HEK293 (cell line): ENCODE measurements at regions not wholly inside any gene's neighbourhood (a gene's known extent, or its start where the extent isn't known, plus 50 kb on each side); places are given as distances from the start of the nearest gene placed in this dataset.

Source experiments
- CTCF ChIA-PET: fragments of 350-600 bp; formaldehyde crosslinking; extraction: SDS; loops from one replicate; lab custom pipeline; 2021; ENCODE audit warnings: antibody characterized with exemption; lab: Yijun Ruan, JAX
- POLR2A ChIA-PET: fragments of 300-600 bp; formaldehyde crosslinking; extraction: SDS; loops from one replicate; lab custom pipeline; 2020; ENCODE audit warnings: antibody characterized with exemption, inconsistent platforms; lab: Yijun Ruan, JAX
- H3K27ac ChIP-seq: fragments of 200-500 bp; sonication (Bioruptor generic); 2 replicates; pipeline ENCODE4 v1.5.1; 2014; ENCODE audit warnings: low read depth, low read length, control low read depth, inconsistent platforms; ENCODE audit errors: extremely low read depth
- H3K36me3 ChIP-seq, 2 experiments: fragments of 200-500 bp in 1 of 2; sonication (Bioruptor generic) in 1 of 2; 1 replicate in 1 of 2; 2 replicates in 1 of 2; pipeline ENCODE4 v1.5.1; 2014 to 2017; ENCODE audit warnings: inconsistent platforms in 2 of 2, low read length in 2 of 2; ENCODE audit not compliant: control insufficient read depth in 2 of 2, insufficient read depth in 1 of 2
- H3K4me1 ChIP-seq: fragments of 200-500 bp; sonication (Bioruptor generic); 2 replicates; pipeline ENCODE4 v1.5.1; 2014; ENCODE audit warnings: mild to moderate bottlenecking, low read length, inconsistent platforms; ENCODE audit not compliant: control insufficient read depth, insufficient read depth
- H3K4me3 ChIP-seq: 2 replicates; pipeline ENCODE4 v1.5.1; 2011; ENCODE audit warnings: low read depth, mild to moderate bottlenecking, control low read depth, low read length, moderate library complexity
- H3K9me3 ChIP-seq: fragments of 200-500 bp; sonication (Bioruptor generic); 2 replicates; pipeline ENCODE4 v1.5.1; 2014; ENCODE audit warnings: low read depth, low read length, inconsistent platforms; ENCODE audit not compliant: control insufficient read depth, insufficient read depth
- GLI2 ChIP-seq: fragments of 450-650 bp; formaldehyde crosslinking; IDR thresholded peaks from 2 replicates; pipeline ENCODE4; 2017; ENCODE audit warnings: missing biosample characterization, missing genetic modification characterization, low read depth, borderline replicate concordance
- GLIS1 ChIP-seq: fragments of 450-650 bp; formaldehyde crosslinking; IDR thresholded peaks from 2 replicates; pipeline ENCODE4 v1.5.1; 2016; ENCODE audit warnings: missing biosample characterization, missing genetic modification characterization
- GLIS2 ChIP-seq: fragments of 450-650 bp; formaldehyde crosslinking; IDR thresholded peaks from 2 replicates; pipeline ENCODE4 v1.5.1; 2016; ENCODE audit warnings: missing biosample characterization, missing genetic modification characterization
- IKZF3 ChIP-seq: fragments of 450-650 bp; IDR thresholded peaks from 2 replicates; pipeline ENCODE4 v1.5.0; 2018; ENCODE audit warnings: missing biosample characterization, mild to moderate bottlenecking, missing genetic modification characterization, moderate library complexity
- PBX3 ChIP-seq: sonication (generic); formaldehyde crosslinking; IDR thresholded peaks from 2 replicates; pipeline ENCODE4 v1.8.1; 2022; ENCODE audit warnings: mild to moderate bottlenecking, moderate library complexity, missing genetic modification reagents
- REPIN1 ChIP-seq: fragments of 450-650 bp; formaldehyde crosslinking; IDR thresholded peaks from 2 replicates; pipeline ENCODE4 v1.5.1; 2017; ENCODE audit warnings: missing biosample characterization, missing genetic modification characterization, low read depth
- SETDB1 ChIP-seq: IDR thresholded peaks from one replicate; pipeline ENCODE4 v1.6.1; 2017; ENCODE audit warnings: mild to moderate bottlenecking, low read length, moderate library complexity, mixed read lengths; ENCODE audit not compliant: insufficient read length
- ZBTB26 ChIP-seq: fragments of 450-650 bp; formaldehyde crosslinking; optimal IDR thresholded peaks from 2 replicates; pipeline ENCODE3; 2016; ENCODE audit warnings: missing biosample characterization, mild to moderate bottlenecking, missing genetic modification characterization
- ZBTB7A ChIP-seq: fragments of 450-650 bp; formaldehyde crosslinking; IDR thresholded peaks from 2 replicates; pipeline ENCODE4 v1.5.1; 2016; ENCODE audit warnings: low read depth, missing biosample characterization, missing genetic modification characterization
- ZFP37 ChIP-seq: fragments of 450-650 bp; formaldehyde crosslinking; IDR thresholded peaks from 2 replicates; pipeline ENCODE4 v1.5.1; 2016; ENCODE audit warnings: missing biosample characterization, missing genetic modification characterization
- ZNF133 ChIP-seq: fragments of 450-650 bp; formaldehyde crosslinking; IDR thresholded peaks from 2 replicates; pipeline ENCODE4 v1.5.1; 2016; ENCODE audit warnings: missing biosample characterization, missing genetic modification characterization
- ZNF140 ChIP-seq: fragments of 450-650 bp; formaldehyde crosslinking; IDR thresholded peaks from 2 replicates; pipeline ENCODE4 v1.5.1; 2016; ENCODE audit warnings: missing biosample characterization, missing genetic modification characterization
- ZNF248 ChIP-seq: fragments of 450-650 bp; formaldehyde crosslinking; IDR thresholded peaks from 2 replicates; pipeline ENCODE4 v1.5.1; 2017; ENCODE audit warnings: missing biosample characterization, missing genetic modification characterization
- ZNF274 ChIP-seq, 2 experiments: fragments of 200-500 bp in 1 of 2; fragments of 450-650 bp in 1 of 2; sonication (Bioruptor generic) in 1 of 2; formaldehyde crosslinking in 1 of 2; IDR thresholded peaks; 2 replicates each; pipeline versions ENCODE4 v1.5.1 to v1.6.1; 2014 to 2016; ENCODE audit warnings: borderline replicate concordance in 1 of 2, inconsistent platforms in 1 of 2, low read length in 1 of 2, missing biosample characterization in 1 of 2, missing genetic modification characterization in 1 of 2
- ZNF404 ChIP-seq: fragments of 450-650 bp; formaldehyde crosslinking; IDR thresholded peaks from 2 replicates; pipeline ENCODE4 v1.5.1; 2017; ENCODE audit warnings: missing biosample characterization, missing genetic modification characterization
- ZNF416 ChIP-seq: fragments of 450-650 bp; formaldehyde crosslinking; IDR thresholded peaks from 2 replicates; pipeline ENCODE4 v1.5.1; 2016; ENCODE audit warnings: missing biosample characterization, missing genetic modification characterization
- ZNF426 ChIP-seq: fragments of 450-650 bp; formaldehyde crosslinking; IDR thresholded peaks from 2 replicates; pipeline ENCODE4 v1.5.1; 2017; ENCODE audit warnings: missing biosample characterization, missing genetic modification characterization, mild to moderate bottlenecking, inconsistent platforms, moderate library complexity
- ZNF501 ChIP-seq: fragments of 450-650 bp; formaldehyde crosslinking; IDR thresholded peaks from 2 replicates; pipeline ENCODE4 v1.5.1; 2016; ENCODE audit warnings: missing biosample characterization, missing genetic modification characterization
- ZNF530 ChIP-seq: fragments of 450-650 bp; formaldehyde crosslinking; IDR thresholded peaks from 2 replicates; pipeline ENCODE4 v1.5.1; 2016; ENCODE audit warnings: low read depth, missing biosample characterization, missing genetic modification characterization
- ZNF585B ChIP-seq: fragments of 450-650 bp; formaldehyde crosslinking; IDR thresholded peaks from 2 replicates; pipeline ENCODE4 v1.5.1; 2016; ENCODE audit warnings: missing biosample characterization, missing genetic modification characterization
- ZNF624 ChIP-seq: fragments of 450-650 bp; formaldehyde crosslinking; IDR thresholded peaks from 2 replicates; pipeline ENCODE4 v1.5.1; 2017; ENCODE audit warnings: missing biosample characterization, missing genetic modification characterization
- ZNF670 ChIP-seq: fragments of 450-650 bp; formaldehyde crosslinking; IDR thresholded peaks from 2 replicates; pipeline ENCODE4 v1.5.1; 2016; ENCODE audit warnings: missing biosample characterization, missing genetic modification characterization, low read depth
- TF ChIP-seq, protein P1 (sequence below): fragments of 450-650 bp; formaldehyde crosslinking; IDR thresholded peaks from 2 replicates; pipeline ENCODE4 v1.5.1; 2016; ENCODE audit warnings: missing biosample characterization, missing genetic modification characterization
- TF ChIP-seq, protein P2 (sequence below): fragments of 450-650 bp; formaldehyde crosslinking; IDR thresholded peaks from 2 replicates; pipeline ENCODE4 v1.5.1; 2016; ENCODE audit warnings: missing biosample characterization, missing genetic modification characterization
- TF ChIP-seq, protein P3 (sequence below): fragments of 450-650 bp; formaldehyde crosslinking; IDR thresholded peaks from 2 replicates; pipeline ENCODE4 v1.5.1; 2016; ENCODE audit warnings: missing biosample characterization, missing genetic modification characterization
- TF ChIP-seq, protein P4 (sequence below): fragments of 450-650 bp; formaldehyde crosslinking; IDR thresholded peaks from 2 replicates; pipeline ENCODE4 v1.5.0; 2017; ENCODE audit warnings: missing biosample characterization, missing genetic modification characterization, borderline replicate concordance
- TF ChIP-seq, protein P5 (sequence below): fragments of 450-650 bp; formaldehyde crosslinking; IDR thresholded peaks from 2 replicates; pipeline ENCODE4; 2016; ENCODE audit warnings: missing biosample characterization, missing genetic modification characterization

- no peak overlapping the region for H3K27ac ChIP-seq
- no peaks in the 10 kb centered on the region for H3K36me3 ChIP-seq
- H3K4me3 ChIP-seq: no peak overlapping the region
- POLR2A ChIA-PET: no interaction called here
- CTCF ChIA-PET: no interaction called here
- TF ChIP-seq, protein P1, sequence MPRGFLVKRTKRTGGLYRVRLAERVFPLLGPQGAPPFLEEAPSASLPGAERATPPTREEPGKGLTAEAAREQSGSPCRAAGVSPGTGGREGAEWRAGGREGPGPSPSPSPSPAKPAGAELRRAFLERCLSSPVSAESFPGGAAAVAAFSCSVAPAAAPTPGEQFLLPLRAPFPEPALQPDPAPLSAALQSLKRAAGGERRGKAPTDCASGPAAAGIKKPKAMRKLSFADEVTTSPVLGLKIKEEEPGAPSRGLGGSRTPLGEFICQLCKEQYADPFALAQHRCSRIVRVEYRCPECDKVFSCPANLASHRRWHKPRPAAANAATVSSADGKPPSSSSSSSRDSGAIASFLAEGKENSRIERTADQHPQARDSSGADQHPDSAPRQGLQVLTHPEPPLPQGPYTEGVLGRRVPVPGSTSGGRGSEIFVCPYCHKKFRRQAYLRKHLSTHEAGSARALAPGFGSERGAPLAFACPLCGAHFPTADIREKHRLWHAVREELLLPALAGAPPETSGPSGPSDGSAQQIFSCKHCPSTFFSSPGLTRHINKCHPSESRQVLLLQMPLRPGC (tag by site-specific recombination): no peak
- TF ChIP-seq ZNF624 (tag by site-specific recombination) (no peak), ZNF670 (tag by site-specific recombination) (no peak), ZBTB7A (tag by site-specific recombination) (no peak), ZFP37 (tag by site-specific recombination) (no peak), ZNF133 (tag by site-specific recombination) (no peak), ZNF426 (tag by site-specific recombination) (no peak), ZNF416 (tag by site-specific recombination) (no peak), ZNF248 (no peak), SETDB1 (no peak), ZNF140 (tag by site-specific recombination) (no peak), ZNF585B (tag by site-specific recombination) (no peak), GLIS2 (tag by site-specific recombination) (no peak)
- TF ChIP-seq, protein P2, sequence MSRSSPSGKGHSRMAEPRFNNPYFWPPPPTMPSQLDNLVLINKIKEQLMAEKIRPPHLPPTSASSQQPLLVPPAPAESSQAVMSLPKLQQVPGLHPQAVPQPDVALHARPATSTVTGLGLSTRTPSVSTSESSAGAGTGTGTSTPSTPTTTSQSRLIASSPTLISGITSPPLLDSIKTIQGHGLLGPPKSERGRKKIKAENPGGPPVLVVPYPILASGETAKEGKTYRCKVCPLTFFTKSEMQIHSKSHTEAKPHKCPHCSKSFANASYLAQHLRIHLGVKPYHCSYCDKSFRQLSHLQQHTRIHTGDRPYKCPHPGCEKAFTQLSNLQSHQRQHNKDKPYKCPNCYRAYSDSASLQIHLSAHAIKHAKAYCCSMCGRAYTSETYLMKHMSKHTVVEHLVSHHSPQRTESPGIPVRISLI: no peak
- TF ChIP-seq, protein P3, sequence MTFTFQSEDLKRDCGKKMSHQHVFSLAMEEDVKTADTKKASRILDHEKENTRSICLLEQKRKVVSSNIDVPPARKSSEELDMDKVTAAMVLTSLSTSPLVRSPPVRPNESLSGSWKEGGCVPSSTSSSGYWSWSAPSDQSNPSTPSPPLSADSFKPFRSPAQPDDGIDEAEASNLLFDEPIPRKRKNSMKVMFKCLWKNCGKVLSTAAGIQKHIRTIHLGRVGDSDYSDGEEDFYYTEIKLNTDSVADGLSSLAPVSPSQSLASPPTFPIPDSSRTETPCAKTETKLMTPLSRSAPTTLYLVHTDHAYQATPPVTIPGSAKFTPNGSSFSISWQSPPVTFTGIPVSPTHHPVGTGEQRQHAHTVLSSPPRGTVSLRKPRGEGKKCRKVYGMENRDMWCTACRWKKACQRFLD (tag by site-specific recombination): no peak
- TF ChIP-seq, protein P4, sequence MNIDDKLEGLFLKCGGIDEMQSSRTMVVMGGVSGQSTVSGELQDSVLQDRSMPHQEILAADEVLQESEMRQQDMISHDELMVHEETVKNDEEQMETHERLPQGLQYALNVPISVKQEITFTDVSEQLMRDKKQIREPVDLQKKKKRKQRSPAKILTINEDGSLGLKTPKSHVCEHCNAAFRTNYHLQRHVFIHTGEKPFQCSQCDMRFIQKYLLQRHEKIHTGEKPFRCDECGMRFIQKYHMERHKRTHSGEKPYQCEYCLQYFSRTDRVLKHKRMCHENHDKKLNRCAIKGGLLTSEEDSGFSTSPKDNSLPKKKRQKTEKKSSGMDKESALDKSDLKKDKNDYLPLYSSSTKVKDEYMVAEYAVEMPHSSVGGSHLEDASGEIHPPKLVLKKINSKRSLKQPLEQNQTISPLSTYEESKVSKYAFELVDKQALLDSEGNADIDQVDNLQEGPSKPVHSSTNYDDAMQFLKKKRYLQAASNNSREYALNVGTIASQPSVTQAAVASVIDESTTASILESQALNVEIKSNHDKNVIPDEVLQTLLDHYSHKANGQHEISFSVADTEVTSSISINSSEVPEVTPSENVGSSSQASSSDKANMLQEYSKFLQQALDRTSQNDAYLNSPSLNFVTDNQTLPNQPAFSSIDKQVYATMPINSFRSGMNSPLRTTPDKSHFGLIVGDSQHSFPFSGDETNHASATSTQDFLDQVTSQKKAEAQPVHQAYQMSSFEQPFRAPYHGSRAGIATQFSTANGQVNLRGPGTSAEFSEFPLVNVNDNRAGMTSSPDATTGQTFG (tag by site-specific recombination): no peak
- no peaks in the 10 kb centered on the region for H3K9me3 ChIP-seq
- H3K4me1 ChIP-seq: no peaks in the 10 kb centered on the region
Measured at GRCh38 chr11:96961931-96962330, 572.1 kb downstream of the JRKL start.

DNA sequence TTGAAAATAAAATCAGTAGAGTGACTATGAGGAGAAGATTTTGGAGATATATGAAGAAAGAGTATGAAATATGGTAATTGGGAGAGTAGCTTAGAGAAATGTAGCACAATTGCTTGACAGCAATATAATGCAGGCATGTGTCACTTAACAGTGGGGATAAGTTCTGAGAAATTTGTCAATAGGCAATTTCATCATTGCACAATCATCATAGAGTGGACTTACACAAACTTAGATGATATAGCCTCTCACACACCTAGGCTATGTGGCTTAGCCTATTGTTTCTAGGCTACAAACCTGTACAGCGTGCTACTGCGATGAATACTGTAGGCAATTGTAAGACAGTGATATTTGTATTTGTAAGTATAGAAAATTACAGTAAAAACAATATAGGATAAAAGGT is 573.6 kb downstream of the JRKL start:
- H3K27ac ChIP-seq: no peak overlapping the region
- H3K4me1 ChIP-seq: no peaks in the 10 kb centered on the region
- H3K9me3 ChIP-seq: no peaks in the 10 kb centered on the region
- ChIA-PET POLR2A (no interaction called here), CTCF (interaction anchor here (0.6 kb wide), 1 partner anchor 1318 kb away, joined by 3 read pairs; no protein-coding TSS in a partner anchor)
- no peak overlapping the region for H3K4me3 ChIP-seq
- no peaks in the 10 kb centered on the region for H3K36me3 ChIP-seq
- no peak for TF ChIP-seq GLIS1 (tag by site-specific recombination)
- no peak for TF ChIP-seq GLI2 (tag by site-specific recombination)
- no peak for TF ChIP-seq ZNF274 (IDR thresholded peaks at IDR 0.05; ENCODE audit: low read length)
- TF ChIP-seq ZNF274 (tag by site-specific recombination; IDR thresholded peaks at IDR 0.05; ENCODE audit: borderline replicate concordance): no peak
- TF ChIP-seq ZNF501 (tag by site-specific recombination): no peak
- TF ChIP-seq REPIN1: no peak
- TF ChIP-seq ZNF530 (tag by site-specific recombination): no peak
- no peak for TF ChIP-seq PBX3 (CRISPR knock-in tag)
- TF ChIP-seq, protein P5, sequence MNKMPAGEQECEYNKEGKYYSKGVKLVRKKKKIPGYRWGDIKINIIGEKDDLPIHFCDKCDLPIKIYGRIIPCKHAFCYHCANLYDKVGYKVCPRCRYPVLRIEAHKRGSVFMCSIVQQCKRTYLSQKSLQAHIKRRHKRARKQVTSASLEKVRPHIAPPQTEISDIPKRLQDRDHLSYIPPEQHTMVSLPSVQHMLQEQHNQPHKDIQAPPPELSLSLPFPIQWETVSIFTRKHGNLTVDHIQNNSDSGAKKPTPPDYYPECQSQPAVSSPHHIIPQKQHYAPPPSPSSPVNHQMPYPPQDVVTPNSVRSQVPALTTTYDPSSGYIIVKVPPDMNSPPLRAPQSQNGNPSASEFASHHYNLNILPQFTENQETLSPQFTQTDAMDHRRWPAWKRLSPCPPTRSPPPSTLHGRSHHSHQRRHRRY (tag by site-specific recombination): no peak
- TF ChIP-seq ZBTB26: no peak
- no peak for TF ChIP-seq IKZF3 (tag by site-specific recombination)
- TF ChIP-seq ZNF404 (tag by site-specific recombination): no peak
